HepG2 (cell line): ENCODE measurements at regions not wholly inside any gene's neighbourhood (a gene's known extent, or its start where the extent isn't known, plus 50 kb on each side); places are given as distances from the start of the nearest gene placed in this dataset.

Source experiments
- ATAC-seq: fragments of 200-7000 bp; cut with Tn5 transposase; 3 replicates; pipeline ENCODE4 v1.9.1; 2020; ENCODE audit warnings: mild to moderate bottlenecking, moderate library complexity
- BruUV-seq: library from RNA; stranded (reverse); fragments of 400-500 nt; replicated peaks from 2 replicates; lab custom pipeline; 2021; lab: Mats Ljungman, UMichigan
- CTCF ChIA-PET: fragments of 300-600 bp; formaldehyde crosslinking; extraction: SDS; loops from one replicate; lab custom pipeline; 2021; ENCODE audit warnings: low total read pairs, inconsistent platforms, low intra/inter-chr PET ratio; lab: Yijun Ruan, JAX
- POLR2A ChIA-PET: fragments of 350-600 bp; sonication (Branson Sonifier 250); formaldehyde crosslinking; loops from one replicate; lab custom pipeline; 2020; ENCODE audit warnings: antibody characterized with exemption, inconsistent platforms; lab: Yijun Ruan, JAX
- DNase-seq: peaks from one replicate; pipeline ENCODE4 v3.0.0-alpha.2; 2015; ENCODE audit warnings: low spot score
- FAIRE-seq: peaks from 3 replicates; lab custom pipeline; 2011; peaks lifted over from hg19 to GRCh38; lab: Jason Lieb, UNC
- H2AFZ ChIP-seq: one replicate; pipeline ENCODE4 v1.6.1; 2011; ENCODE audit warnings: low read length, inconsistent platforms
- H3K27ac ChIP-seq: fragments of 300-600 bp; 3 replicates; pipeline ENCODE4 v1.8.0; 2011; ENCODE audit warnings: mixed run types, mild to moderate bottlenecking, mixed read lengths, low read length, inconsistent platforms; ENCODE audit not compliant: insufficient read depth; ENCODE audit errors: extremely low read length
- H3K27me3 ChIP-seq, 2 experiments: fragments of 200-600 bp in 1 of 2; 2 replicates in 1 of 2; 3 replicates in 1 of 2; pipeline versions ENCODE4 v1.6.0 to v1.8.0; 2011; ENCODE audit warnings: low read length in 2 of 2, mild to moderate bottlenecking in 2 of 2, moderate library complexity in 2 of 2, inconsistent platforms in 1 of 2; ENCODE audit not compliant: insufficient read depth in 2 of 2, control insufficient read depth in 1 of 2
- H3K36me3 ChIP-seq, 2 experiments: fragments of 200-600 bp in 1 of 2; replicated peaks in 1 of 2; 2 replicates in 1 of 2; 3 replicates in 1 of 2; pipeline versions ENCODE4 v1.5.1 to v1.8.0; 2011; ENCODE audit warnings: low read length in 2 of 2, inconsistent platforms in 1 of 2; ENCODE audit not compliant: insufficient read depth in 2 of 2, control insufficient read depth in 1 of 2
- H3K4me1 ChIP-seq: 2 replicates; pipeline ENCODE4 v1.5.1; 2012; ENCODE audit warnings: low read length, inconsistent platforms; ENCODE audit not compliant: insufficient read depth
- H3K4me2 ChIP-seq: 2 replicates; pipeline ENCODE4 v1.6.0; 2011; ENCODE audit warnings: low read depth, low read length, inconsistent platforms
- H3K4me3 ChIP-seq, 3 experiments: fragments of 200-600 bp in 1 of 3; sonication (generic), shearing (Covaris generic) in 1 of 3; replicated peaks in 1 of 3; 2 replicates each; pipeline ENCODE4 v1.5.1; 2011 to 2016; ENCODE audit warnings: low read length in 3 of 3, inconsistent platforms in 2 of 3, low read depth in 2 of 3, mild to moderate bottlenecking in 2 of 3, control low read depth in 1 of 3, mixed read lengths in 1 of 3; ENCODE audit not compliant: insufficient read depth in 1 of 3
- H3K79me2 ChIP-seq: one replicate; pipeline ENCODE4 v1.6.1; 2011; ENCODE audit warnings: low read length, inconsistent platforms; ENCODE audit not compliant: insufficient read depth
- H3K9ac ChIP-seq: 2 replicates; pipeline ENCODE4 v1.6.0; 2011; ENCODE audit warnings: mild to moderate bottlenecking, low read depth, low read length, inconsistent platforms; ENCODE audit not compliant: insufficient read depth
- H3K9me3 ChIP-seq: 2 replicates; pipeline ENCODE4 v1.5.1; 2012; ENCODE audit warnings: mild to moderate bottlenecking, low read length
- H4K20me1 ChIP-seq: 2 replicates; pipeline ENCODE4 v1.6.0; 2011; ENCODE audit warnings: inconsistent platforms, mild to moderate bottlenecking, low read length, moderate library complexity; ENCODE audit not compliant: insufficient read depth
- GABPB1 ChIP-seq: IDR thresholded peaks from 2 replicates; pipeline ENCODE4 v1.6.1; 2016; ENCODE audit warnings: mild to moderate bottlenecking, missing genetic modification reagents, moderate library complexity, missing compliant biosample characterization
- HNF4A ChIP-seq: sonication (generic); formaldehyde crosslinking; IDR thresholded peaks from 2 replicates; pipeline ENCODE4 v1.4.0; 2020; ENCODE audit warnings: missing genetic modification reagents
- MAFK ChIP-seq, 2 experiments: IDR thresholded peaks in 1 of 2; conservative IDR thresholded peaks in 1 of 2; 2 replicates each; pipeline ENCODE4 v1.6.1; 2011; ENCODE audit warnings: improper control_type of control experiment in 2 of 2, low read length in 2 of 2
- MBNL3 ChIP-seq: fragments of 250-450 bp; sonication (Bioruptor Pico); conservative IDR thresholded peaks from 2 replicates; pipeline ENCODE4 v1.8.0; 2022; ENCODE audit warnings: mild to moderate bottlenecking, inconsistent platforms
- PITX1 ChIP-seq: sonication (generic); formaldehyde crosslinking; IDR thresholded peaks from 2 replicates; pipeline ENCODE4 v1.5.1; 2020; ENCODE audit warnings: mild to moderate bottlenecking, missing genetic modification reagents
- PTBP1 ChIP-seq: fragments of 200-400 bp; formaldehyde crosslinking; IDR thresholded peaks from 2 replicates; pipeline ENCODE4 v1.6.1; 2018; ENCODE audit warnings: low read length, low read depth; ENCODE audit not compliant: poor library complexity, severe bottlenecking
- RARG ChIP-seq: sonication (generic); formaldehyde crosslinking; IDR thresholded peaks from 2 replicates; pipeline ENCODE4 v1.4.0; 2020; ENCODE audit warnings: low read depth, mild to moderate bottlenecking, missing genetic modification reagents
- WGBS: methylation state at CpG from one replicate; pipeline ENCODE4 v1.1.6; 2017; ENCODE audit warnings: low lambda C conversion rate; 5-methylcytosine and 5-hydroxymethylcytosine counted together
- in situ Hi-C: cut with HindIII; loops from 2 replicates; pipeline ENCODE4 v1.10.0; 2017; ENCODE audit warnings: low pct_unique_long_range_greater_than_20kb; ENCODE audit not compliant: extremely low pct_ligation_motif_present
- intact Hi-C: fragments of 100-400 bp; cut with micrococcal nuclease; formaldehyde crosslinking; loops from one replicate; pipeline ENCODE4 v1.10.0; 2022; ENCODE audit not compliant: unreplicated experiment
- TF ChIP-seq, protein P1 (sequence below): sonication (generic); formaldehyde crosslinking; IDR thresholded peaks from 2 replicates; pipeline ENCODE4 v1.4.0; 2020; ENCODE audit warnings: mild to moderate bottlenecking, missing genetic modification reagents
- TF ChIP-seq, protein P2 (sequence below): sonication (generic); formaldehyde crosslinking; IDR thresholded peaks from 2 replicates; pipeline ENCODE4 v1.9.0; 2021; ENCODE audit warnings: missing genetic modification reagents, borderline replicate concordance

GRCh38 chr13:26988059-26988769 is 183.4 kb downstream of the USP12 start (continued):
- TF ChIP-seq, protein P1, sequence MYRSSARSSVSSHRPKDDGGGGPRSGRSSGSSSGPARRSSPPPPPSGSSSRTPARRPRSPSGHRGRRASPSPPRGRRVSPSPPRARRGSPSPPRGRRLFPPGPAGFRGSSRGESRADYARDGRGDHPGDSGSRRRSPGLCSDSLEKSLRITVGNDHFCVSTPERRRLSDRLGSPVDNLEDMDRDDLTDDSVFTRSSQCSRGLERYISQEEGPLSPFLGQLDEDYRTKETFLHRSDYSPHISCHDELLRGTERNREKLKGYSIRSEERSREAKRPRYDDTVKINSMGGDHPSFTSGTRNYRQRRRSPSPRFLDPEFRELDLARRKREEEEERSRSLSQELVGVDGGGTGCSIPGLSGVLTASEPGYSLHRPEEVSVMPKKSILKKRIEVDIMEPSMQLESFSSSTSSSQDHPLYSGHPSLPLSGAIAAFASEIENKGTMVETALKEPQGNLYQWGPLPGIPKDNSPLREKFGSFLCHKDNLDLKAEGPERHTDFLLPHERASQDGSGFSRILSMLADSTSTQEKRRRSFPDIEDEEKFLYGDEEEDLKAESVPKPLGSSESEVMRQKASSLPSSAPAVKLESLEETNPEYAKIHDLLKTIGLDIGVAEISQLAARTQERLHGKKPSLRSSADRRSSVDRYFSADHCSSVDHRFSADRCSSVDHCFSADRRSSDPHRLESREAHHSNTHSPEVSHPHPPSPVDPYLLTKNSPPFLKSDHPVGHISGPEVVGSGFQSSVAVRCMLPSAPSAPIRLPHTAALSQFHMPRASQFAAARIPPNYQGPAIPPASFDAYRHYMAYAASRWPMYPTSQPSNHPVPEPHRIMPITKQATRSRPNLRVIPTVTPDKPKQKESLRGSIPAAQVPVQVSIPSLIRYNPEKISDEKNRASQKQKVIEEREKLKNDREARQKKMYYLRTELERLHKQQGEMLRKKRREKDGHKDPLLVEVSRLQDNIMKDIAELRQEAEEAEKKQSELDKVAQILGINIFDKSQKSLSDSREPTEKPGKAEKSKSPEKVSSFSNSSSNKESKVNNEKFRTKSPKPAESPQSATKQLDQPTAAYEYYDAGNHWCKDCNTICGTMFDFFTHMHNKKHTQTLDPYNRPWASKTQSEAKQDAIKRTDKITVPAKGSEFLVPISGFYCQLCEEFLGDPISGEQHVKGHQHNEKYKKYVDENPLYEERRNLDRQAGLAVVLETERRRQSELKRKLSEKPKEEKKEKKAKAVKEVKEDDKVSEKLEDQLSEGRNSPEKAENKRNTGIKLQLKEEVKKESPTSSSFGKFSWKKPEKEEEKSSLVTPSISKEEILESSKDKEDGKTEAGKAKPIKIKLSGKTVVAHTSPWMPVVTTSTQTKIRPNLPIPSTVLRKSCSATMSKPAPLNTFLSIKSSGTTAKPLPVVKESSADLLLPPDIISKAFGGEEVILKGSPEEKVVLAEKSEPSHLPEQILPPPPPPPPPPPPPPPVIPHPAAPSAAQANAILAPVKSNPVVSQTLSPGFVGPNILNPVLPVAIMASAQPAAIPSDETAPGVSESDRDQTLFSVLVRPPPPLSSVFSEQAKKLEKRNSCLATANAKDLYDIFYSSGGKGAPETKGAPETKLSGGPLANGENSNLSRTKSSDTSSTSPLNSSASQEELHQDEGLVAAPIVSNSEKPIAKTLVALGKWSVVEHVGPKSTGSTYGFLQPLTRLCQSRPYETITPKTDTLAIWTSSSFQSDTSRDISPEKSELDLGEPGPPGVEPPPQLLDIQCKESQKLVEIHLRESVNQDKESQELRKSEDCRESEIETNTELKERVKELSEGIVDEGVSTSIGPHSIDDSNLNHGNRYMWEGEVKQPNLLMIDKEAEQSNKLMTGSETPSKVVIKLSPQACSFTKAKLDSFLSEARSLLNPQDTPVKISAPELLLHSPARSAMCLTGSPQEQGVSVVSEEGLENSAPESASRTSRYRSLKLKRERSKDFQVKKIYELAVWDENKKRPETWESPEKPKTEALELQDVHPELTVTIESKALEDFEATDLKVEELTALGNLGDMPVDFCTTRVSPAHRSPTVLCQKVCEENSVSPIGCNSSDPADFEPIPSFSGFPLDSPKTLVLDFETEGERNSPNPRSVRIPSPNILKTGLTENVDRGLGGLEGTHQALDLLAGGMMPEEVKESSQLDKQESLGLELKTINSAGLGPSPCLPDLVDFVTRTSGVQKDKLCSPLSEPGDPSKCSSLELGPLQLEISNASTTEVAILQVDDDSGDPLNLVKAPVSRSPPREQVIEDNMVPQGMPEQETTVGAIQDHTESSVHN (CRISPR knock-in tag), result 0 out of 2 replicates have a peak, but pooled peaks have one; percentile 36
- peak; percentile 72 for TF ChIP-seq HNF4A

GRCh38 chr13:26987486-26988013 is 184.1 kb downstream of the USP12 start:
- intact Hi-C loops (loop anchor here (10.0 kb wide), 1 partner anchor 997 kb away; the partner anchor contains the start of gene URAD), in situ Hi-C loops (loop anchor here (5.0 to 10.0 kb wide), 3 partner anchors 295 to 837 kb away; no protein-coding TSS in a partner anchor)
- H3K9ac ChIP-seq, result no peak overlapping the region
- H3K27me3 ChIP-seq, result no peaks in the 10 kb centered on the region
- FAIRE-seq (no peak), DNase-seq (no peak), ATAC-seq (no peak)
- H3K27ac ChIP-seq, result no peak overlapping the region
- H2AFZ ChIP-seq, result no peak overlapping the region
- H3K4me2 ChIP-seq, result peak overlapping the region; percentile 79
- WGBS, result 37% methylated on average over 10 of the region's 10 CpGs
- H3K79me2 ChIP-seq, result no peaks in the 10 kb centered on the region
- H3K36me3 ChIP-seq, result no peaks in the 10 kb centered on the region
- no TSS peak for BruUV-seq
- ChIA-PET POLR2A (no interaction called here), CTCF (interaction anchor here (3.3 kb wide), 1 partner anchor 372 kb away, joined by 28 read pairs; no protein-coding TSS in a partner anchor)
- H3K4me3 ChIP-seq, result no peak overlapping the region
- no peaks in the 10 kb centered on the region for H4K20me1 ChIP-seq
- no peaks in the 10 kb centered on the region for H3K9me3 ChIP-seq
- peaks cover 96% of the 10 kb centered on the region for H3K4me1 ChIP-seq
- TF ChIP-seq RARG (CRISPR knock-in tag) (no peak), MAFK (conservative IDR thresholded peaks at IDR 0.05 in 1 of 2, IDR thresholded peaks at IDR 0.05 in 1 of 2; ENCODE audit: low read length in 2 of 2) (no peak), PTBP1 (no peak), MBNL3 (CRISPR knock-in tag) (no peak), GABPB1 (CRISPR knock-in tag) (no peak), PITX1 (CRISPR knock-in tag) (no peak)
- TF ChIP-seq, protein P2, sequence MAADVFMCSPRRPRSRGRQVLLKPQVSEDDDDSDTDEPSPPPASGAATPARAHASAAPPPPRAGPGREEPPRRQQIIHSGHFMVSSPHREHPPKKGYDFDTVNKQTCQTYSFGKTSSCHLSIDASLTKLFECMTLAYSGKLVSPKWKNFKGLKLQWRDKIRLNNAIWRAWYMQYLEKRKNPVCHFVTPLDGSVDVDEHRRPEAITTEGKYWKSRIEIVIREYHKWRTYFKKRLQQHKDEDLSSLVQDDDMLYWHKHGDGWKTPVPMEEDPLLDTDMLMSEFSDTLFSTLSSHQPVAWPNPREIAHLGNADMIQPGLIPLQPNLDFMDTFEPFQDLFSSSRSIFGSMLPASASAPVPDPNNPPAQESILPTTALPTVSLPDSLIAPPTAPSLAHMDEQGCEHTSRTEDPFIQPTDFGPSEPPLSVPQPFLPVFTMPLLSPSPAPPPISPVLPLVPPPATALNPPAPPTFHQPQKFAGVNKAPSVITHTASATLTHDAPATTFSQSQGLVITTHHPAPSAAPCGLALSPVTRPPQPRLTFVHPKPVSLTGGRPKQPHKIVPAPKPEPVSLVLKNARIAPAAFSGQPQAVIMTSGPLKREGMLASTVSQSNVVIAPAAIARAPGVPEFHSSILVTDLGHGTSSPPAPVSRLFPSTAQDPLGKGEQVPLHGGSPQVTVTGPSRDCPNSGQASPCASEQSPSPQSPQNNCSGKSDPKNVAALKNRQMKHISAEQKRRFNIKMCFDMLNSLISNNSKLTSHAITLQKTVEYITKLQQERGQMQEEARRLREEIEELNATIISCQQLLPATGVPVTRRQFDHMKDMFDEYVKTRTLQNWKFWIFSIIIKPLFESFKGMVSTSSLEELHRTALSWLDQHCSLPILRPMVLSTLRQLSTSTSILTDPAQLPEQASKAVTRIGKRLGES, result no peak
